ENCODE measurements at regions not wholly inside any gene's neighbourhood (a gene's known extent, or its start where the extent isn't known, plus 50 kb on each side); places are given as distances from the start of the nearest gene placed in this dataset.

GRCh38 chr6:115276881-115277565 is 783.7 kb downstream of the FRK start:
- no peak overlapping the region for H3K4me3 ChIP-seq (ENCODE audit: low read depth, low read length)
- TF ChIP-seq, protein P1, sequence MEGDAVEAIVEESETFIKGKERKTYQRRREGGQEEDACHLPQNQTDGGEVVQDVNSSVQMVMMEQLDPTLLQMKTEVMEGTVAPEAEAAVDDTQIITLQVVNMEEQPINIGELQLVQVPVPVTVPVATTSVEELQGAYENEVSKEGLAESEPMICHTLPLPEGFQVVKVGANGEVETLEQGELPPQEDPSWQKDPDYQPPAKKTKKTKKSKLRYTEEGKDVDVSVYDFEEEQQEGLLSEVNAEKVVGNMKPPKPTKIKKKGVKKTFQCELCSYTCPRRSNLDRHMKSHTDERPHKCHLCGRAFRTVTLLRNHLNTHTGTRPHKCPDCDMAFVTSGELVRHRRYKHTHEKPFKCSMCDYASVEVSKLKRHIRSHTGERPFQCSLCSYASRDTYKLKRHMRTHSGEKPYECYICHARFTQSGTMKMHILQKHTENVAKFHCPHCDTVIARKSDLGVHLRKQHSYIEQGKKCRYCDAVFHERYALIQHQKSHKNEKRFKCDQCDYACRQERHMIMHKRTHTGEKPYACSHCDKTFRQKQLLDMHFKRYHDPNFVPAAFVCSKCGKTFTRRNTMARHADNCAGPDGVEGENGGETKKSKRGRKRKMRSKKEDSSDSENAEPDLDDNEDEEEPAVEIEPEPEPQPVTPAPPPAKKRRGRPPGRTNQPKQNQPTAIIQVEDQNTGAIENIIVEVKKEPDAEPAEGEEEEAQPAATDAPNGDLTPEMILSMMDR (IDR thresholded peaks at IDR 0.05; ENCODE audit: low read depth, low read length) = no peak
- TF ChIP-seq, protein P2, sequence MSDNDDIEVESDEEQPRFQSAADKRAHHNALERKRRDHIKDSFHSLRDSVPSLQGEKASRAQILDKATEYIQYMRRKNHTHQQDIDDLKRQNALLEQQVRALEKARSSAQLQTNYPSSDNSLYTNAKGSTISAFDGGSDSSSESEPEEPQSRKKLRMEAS (IDR thresholded peaks at IDR 0.05; ENCODE audit: low read depth, low read length) = no peak
- TF ChIP-seq POLR2A (IDR thresholded peaks at IDR 0.05; ENCODE audit: extremely low read depth, insufficient read length) = no peak
- no peak for TF ChIP-seq MYC (IDR thresholded peaks at IDR 0.05; ENCODE audit: low read depth, low read length)
- no peak for DNase-seq (ENCODE audit: low read depth)

- no peak for TF ChIP-seq POLR2A (IDR thresholded peaks at IDR 0.05; ENCODE audit: extremely low read depth, insufficient read length)
- TF ChIP-seq MYC (IDR thresholded peaks at IDR 0.05; ENCODE audit: low read depth, low read length) = no peak
- TF ChIP-seq, protein P2 (IDR thresholded peaks at IDR 0.05; ENCODE audit: low read depth, low read length) = no peak
- TF ChIP-seq, protein P1 (IDR thresholded peaks at IDR 0.05; ENCODE audit: low read depth, low read length) = no peak
- DNase-seq (ENCODE audit: low read depth) = no peak
Measured at GRCh38 chr6:115272311-115272710, 788.4 kb downstream of the FRK start.

GRCh38 chr6:115271434-115271833 is 789.3 kb downstream of the FRK start:
- no peak overlapping the region for H3K4me3 ChIP-seq (ENCODE audit: low read depth, low read length)
- TF ChIP-seq, protein P2 (IDR thresholded peaks at IDR 0.05; ENCODE audit: low read depth, low read length) = no peak
- TF ChIP-seq, protein P1 (IDR thresholded peaks at IDR 0.05; ENCODE audit: low read depth, low read length) = peak; percentile 5
- TF ChIP-seq MYC (IDR thresholded peaks at IDR 0.05; ENCODE audit: low read depth, low read length) (no peak), POLR2A (IDR thresholded peaks at IDR 0.05; ENCODE audit: extremely low read depth, insufficient read length) (no peak)
- no peak for DNase-seq (ENCODE audit: low read depth)

More at GRCh38 chr6:115272311-115272710, 788.4 kb downstream of the FRK start:
- H3K4me3 ChIP-seq (ENCODE audit: low read depth, low read length) = no peak overlapping the region

GRCh38 chr6:115270953-115271352 is 789.7 kb downstream of the FRK start:
- TF ChIP-seq, protein P1 (IDR thresholded peaks at IDR 0.05; ENCODE audit: low read depth, low read length) = no peak
- TF ChIP-seq MYC (IDR thresholded peaks at IDR 0.05; ENCODE audit: low read depth, low read length) (no peak), POLR2A (IDR thresholded peaks at IDR 0.05; ENCODE audit: extremely low read depth, insufficient read length) (no peak)
- TF ChIP-seq, protein P2 (IDR thresholded peaks at IDR 0.05; ENCODE audit: low read depth, low read length) = no peak
- H3K4me3 ChIP-seq (ENCODE audit: low read depth, low read length) = no peak overlapping the region
- no peak for DNase-seq (ENCODE audit: low read depth)

DNA sequence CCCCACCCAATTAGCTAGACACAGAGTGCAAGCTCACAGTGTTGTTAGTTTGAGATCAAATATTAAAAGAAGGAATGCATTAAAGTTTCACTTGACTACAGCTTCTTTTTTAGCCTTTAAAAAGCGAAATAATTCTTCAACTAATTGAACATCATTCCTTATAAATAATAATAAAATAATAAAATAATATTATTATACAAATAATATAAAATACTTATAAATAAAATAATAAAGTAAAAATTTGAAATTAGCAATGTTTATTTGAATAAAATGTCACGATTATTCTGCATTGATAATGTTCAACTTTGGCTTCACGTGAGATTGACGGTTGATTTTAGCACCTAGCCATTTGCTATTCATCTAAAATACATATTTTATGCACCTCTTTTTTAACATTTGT is 819.3 kb downstream of the FRK start:
- DNase-seq (ENCODE audit: low read depth) = no peak
- TF ChIP-seq, protein P2 (IDR thresholded peaks at IDR 0.05; ENCODE audit: low read depth, low read length) = no peak
- no peak for TF ChIP-seq POLR2A (IDR thresholded peaks at IDR 0.05; ENCODE audit: extremely low read depth, insufficient read length)
- no peak for TF ChIP-seq MYC (IDR thresholded peaks at IDR 0.05; ENCODE audit: low read depth, low read length)
- TF ChIP-seq, protein P1 (IDR thresholded peaks at IDR 0.05; ENCODE audit: low read depth, low read length) = no peak
- no peak overlapping the region for H3K4me3 ChIP-seq (ENCODE audit: low read depth, low read length)

Measured in NB4 (cell line).